H4 (cell line): ENCODE measurements at regions not wholly inside any gene's neighbourhood (a gene's known extent, or its start where the extent isn't known, plus 50 kb on each side); places are given as distances from the start of the nearest gene placed in this dataset.
"Not testable (repeated sequence)": the region's sequence is repeated elsewhere in the genome, so short reads cannot be mapped to it uniquely, and the experiment has no call there.

Experiments
- DNase-seq: peaks from one replicate; pipeline ENCODE4 v3.0.0-alpha.2; 2015; ENCODE audit warnings: low spot score

DNA sequence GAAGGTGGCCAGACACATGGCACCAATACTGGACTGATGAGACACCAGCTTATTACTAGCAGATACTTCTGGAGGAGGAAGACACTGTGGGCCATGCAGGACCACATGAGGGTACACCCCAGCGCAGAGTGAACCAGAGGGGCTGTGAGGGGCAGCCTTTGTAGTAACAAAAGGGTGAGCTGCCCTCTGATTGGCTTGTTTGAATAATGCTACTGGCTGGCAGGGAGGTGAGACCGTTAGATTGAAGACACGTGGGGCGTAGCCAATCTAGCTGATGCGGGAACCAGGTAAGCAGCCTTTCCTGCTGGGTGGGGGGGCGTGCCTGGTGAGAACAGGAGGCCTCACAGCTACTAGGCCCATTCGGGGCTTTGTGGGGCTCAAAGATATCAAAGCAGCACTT, 102.8 kb upstream of the SEC14L1 start:
- DNase-seq, result no peak

DNA sequence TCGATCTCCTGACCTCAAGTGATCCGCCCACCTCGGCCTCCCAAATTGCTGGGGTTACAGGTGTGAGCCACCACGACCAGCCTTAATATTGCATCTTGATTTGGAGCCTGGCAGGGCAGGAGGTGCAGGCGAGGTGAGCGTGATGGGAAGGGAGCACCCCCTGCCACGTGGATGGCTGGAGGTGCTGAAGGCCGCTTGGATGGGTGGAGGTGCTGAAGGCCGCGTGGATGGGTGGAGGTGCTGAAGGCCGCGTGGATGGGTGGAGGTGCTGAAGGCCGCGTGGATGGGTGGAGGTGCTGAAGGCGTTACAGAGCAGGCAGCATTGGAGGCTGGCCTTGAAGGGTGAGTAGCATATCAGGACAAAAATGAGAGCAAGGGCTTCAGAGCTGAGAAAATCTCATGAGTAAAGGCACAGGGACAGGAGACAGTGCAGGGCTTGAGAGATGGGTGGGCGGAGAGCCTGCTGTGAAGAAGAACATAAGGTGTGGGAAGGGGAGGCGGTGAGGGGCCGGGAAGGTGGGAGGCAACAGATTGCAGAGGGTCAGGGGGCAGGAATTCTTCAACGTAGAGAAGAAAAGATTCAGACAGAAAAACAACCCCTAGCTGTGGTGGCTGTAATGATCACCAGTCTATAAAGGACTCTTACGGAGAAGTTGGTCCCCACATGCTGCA, 101.7 kb upstream of the SEC14L1 start:
- DNase-seq, result no peak

DNA sequence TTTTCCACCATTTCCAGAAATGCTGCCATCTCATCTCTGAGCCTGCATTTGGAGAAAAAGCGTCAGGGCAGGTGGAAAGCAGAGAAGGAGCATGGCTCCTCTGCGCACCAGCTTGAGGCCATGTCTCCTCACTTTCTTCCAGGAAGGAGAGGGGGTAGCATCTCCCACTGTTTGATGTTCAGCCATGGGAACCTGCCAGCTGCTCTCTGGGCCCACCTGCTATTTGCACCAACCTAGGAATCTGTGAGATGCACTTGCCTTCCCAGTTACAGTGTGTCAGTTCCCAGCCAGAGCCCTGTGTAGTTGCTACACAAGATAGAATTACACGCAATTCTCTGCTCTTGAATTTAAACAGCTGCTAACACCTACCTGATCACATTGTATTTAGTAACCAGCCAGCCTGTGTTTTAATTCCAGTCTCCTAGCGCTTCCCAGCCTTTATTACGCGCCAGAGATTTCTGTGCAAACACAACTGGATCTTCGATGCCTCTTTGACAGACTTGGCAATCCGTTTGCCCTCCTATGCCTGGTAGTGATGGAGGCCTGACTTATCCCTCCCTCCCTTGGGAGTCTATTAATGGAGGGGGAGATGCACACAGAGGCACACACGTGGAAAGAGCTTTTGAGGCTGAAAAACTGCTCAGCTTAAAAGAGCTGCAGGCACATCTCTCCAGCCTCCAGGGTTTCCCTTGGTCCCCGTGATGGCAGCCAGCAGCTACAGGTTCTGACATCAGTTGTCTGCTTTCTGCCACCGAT, 98.1 kb upstream of the SEC14L1 start:
- DNase-seq, result no peak

DNA sequence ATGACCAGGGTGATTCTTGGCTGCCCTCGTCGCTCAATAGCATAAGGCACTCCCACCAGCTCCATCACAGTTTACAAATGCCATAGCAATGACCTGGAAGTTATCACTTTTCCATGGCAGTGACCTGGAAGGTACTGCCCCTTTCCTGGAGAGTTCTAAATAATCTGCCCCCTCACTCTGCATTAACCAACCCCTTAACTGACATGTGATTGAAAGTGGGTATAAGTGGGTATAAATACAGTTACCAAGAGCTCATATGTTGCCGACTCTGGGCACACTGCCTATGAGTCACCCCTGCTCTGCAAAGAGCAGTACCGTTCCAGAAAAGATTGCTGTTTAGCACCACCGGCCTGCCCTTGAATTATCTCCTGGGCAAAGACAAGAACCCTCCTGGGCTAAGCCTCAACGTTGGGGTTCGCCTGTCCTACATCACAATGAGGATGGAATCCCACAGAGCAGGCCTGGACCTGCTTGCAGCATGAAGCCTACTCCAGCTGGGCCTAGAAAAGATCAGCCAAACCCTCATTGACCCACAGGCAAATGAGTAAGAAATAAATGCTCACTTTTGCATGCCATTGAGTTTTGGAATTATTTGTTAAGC, 95.2 kb upstream of the SEC14L1 start:
- DNase-seq, result peak; percentile 56

DNA sequence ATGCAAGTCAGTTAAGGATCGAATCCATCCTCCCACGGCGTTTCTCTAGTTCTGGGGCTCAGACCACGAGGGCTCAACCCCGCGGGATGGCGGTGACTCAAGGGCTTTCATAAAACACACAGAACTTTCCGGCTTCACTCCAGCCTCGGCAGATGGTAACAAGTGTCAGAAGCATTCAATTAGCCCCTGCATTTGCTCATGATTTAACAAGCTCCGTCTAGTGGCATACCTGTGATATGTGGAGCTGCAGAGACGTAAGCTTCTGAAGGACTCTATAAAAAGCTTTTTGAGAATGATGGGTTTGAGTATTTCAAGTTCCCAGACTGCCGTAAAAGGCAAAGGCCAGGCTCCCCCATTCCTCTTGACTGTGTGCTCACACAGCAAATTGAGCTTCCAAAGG, 91.3 kb upstream of the SEC14L1 start:
- no peak for DNase-seq

DNA sequence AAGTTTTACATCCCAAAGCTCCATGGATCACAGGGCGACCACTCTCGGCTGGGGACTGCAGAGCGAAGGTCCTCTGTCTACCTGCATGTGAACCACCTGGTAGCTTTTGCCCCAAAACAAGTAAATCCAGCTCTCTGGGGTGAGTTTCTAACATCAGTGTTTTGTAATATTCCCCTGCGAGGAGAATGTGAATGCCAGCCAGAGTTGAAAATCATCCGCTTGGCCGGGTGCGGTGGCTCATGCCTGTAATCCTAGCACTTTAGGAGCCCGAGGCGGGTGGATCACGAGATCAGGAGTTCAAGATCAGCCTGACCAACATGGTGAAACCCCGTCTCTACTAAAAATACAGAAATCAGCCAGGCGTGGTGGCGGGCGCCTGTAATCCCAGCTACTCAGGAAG, 89.9 kb upstream of the SEC14L1 start:
- not testable (repeated sequence) for DNase-seq

DNA sequence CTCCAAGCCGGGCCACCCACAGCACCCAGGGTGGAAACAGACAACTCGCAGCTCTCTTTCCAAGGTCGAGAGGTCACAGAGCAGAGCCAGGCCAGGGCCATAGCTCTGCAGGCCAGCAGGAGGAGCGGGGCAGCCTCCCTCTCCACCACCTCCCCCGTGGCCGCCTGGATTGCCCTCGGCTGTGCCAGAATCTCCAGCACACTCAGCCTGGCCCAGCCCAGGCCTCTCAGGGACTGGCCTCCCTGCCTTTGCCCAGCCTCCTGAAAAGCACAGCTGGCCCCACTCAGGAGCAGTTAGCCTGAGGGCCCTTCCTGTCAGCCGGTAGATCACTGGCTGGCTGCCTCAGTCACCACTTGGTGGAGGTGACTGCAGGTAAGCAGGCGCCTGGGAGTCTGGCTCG, 85.8 kb upstream of the SEC14L1 start:
- DNase-seq, result no peak

DNA sequence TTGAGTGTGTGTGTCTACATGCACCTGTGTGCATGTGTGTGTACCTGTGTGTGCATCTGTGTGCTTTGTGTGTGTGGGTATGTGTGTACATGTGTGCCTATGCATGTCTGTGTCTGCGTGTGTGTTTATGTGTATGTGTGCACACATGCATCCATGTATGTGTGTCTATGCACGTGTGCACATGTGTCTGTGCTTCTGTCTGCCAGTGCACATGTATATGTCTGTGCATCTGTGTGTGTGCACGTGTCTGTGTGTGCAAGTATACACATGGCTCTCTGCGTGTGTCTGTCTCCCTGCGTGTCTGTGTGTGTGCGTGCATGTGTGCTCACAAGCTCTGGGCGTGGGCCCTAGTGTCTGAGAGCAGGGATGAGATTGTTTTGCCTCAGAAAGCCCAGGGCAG, 85.3 kb upstream of the SEC14L1 start:
- no peak for DNase-seq

DNA sequence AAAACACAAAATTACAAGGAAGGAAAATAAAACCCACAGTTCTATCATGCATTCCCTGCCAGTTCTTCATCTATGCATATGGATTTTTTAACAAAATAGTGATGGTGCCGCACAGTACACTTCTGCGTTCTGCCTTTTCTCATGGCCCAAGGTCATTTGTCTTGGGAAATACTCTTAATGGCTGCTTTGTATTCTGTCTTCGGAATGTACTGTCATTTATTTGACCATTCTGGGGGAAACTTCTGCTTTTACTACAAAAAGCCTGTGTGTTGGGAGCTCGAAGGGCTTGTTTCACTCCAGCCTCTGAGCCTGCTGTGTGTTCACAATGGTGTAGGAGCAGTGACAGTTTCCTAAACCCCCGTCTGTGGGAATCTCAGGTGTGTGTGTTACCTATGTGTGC, 82.8 kb upstream of the SEC14L1 start:
- no peak for DNase-seq

DNA sequence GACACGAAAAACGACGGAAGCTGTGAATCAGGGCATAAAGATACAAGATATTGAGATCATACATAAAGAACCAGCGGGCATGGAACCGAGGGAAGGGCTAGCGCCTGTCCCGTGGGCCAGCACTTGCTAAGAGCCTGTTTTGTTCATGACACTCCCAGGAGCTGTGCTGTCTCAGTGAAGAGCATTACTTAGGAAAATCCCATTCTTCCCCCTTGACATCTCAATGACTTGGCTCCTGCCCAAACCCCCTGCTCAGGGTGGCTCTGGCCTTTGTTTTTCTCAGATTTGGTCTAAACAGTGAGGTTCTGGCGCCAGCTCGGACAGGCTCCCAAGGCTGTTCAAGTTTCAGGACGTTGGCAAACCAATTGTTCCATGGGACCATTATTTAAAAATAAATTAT, 79.1 kb upstream of the SEC14L1 start:
- no peak for DNase-seq

DNA sequence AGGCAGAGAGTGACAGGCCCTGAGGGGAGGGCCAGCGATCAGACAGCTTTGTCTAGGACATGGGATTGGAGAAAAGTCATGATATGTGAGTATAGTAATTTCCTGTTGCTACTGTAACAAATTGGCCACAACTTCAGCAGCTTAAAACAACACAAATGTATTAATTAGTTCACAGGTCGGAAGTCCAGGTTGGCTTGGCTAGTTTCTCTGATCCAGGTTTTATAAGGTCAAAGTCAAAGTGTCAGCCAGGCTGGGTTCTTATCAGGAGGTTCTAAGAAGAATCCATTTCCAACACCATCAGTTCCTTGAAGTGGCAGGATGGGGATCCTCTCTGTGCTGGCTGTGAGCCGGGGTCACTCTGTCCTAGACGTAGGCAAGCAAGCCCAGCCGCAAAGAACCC, 76.2 kb upstream of the SEC14L1 start:
- DNase-seq, result no peak

DNA sequence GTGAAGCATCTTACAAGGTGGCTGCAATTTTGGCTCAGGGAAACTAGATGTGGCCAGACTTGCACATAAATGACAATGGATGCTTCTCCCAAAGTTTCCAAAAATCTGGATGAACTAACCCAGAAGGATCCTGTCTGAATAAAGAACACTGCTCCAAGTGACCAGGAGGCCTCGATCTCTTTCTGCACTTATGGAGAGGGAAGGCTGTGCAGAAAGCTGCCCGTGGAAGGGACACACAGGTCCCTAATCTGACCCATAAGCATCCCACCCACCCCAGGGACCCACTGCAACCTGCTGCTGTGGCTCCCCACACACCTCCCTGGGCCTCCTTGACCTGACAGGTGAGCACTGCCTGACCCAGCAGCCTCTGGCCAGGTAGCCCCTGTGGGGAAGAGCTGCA, 74.6 kb upstream of the SEC14L1 start:
- DNase-seq, result no peak

DNA sequence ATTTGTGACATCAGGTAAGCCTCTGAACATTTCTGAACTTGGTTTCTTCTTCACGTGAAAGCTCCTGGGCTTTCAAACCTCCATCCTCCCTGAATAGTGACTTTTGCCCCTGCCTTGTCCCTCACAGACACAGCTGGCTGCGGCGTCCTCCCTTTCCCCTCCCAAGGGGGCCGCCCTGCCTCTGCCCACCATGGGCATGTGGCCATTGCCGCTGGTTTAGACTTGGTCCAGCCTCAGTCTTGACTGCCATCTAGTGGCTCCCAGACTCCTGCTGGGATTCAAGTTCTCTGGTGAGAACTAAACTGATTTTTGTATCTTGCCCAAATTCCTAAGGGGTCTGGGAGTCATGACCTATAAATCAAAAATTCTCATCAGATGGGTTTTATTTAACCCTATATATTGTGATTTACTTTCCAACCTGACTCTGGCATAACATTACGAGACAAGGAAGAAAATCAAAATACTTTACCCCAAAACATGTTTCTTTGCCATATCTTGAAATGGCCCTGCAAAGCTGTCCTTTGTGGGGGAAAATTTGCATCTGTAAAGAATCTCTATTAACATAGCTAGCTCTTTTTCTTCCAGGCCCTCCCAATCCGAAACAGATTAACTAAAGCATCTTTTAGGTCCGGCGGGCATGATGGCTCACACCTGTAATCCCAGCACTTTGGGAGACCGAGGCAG, 73.9 kb upstream of the SEC14L1 start:
- DNase-seq, result peak; percentile 72

DNA sequence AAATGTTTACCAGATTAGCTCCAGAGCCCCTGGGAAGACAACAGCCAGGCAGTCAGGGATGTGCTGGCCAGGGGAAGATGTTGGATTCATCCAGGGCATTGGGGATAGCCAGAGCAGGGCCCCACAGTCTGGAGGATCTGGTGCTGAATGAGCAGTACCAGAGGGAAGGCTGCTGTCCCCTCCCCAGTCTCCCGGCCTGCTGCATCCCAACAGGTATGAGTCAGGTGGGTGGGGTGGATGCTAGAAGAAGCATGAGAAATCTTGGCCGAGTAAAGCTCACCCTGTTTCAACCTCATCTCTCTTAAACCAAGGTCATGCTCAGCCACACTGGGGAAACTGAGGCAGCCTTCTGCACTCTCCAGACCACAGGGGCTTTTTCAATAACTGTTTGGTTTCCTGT, 71.9 kb upstream of the SEC14L1 start:
- DNase-seq, result no peak

DNA sequence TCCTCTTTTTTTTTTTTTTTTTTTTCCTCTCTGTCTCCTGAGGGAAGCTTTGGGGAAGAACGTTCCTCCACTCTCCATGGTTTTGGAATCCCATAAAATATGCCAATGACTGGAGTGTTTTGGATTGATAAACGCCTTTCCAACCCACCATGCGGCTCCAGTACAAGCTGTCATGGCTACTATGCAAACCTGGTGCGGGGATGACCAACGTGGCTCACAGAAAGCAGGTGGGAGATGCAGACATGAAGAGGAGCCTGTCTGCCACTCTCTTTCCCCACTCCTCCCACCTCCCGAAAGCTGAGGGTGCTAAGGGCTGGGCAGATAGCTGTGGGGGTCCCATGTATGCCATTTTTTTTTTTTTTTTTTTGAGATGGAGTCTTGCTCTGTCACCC, 69.9 kb upstream of the SEC14L1 start:
- DNase-seq, result no peak

DNA sequence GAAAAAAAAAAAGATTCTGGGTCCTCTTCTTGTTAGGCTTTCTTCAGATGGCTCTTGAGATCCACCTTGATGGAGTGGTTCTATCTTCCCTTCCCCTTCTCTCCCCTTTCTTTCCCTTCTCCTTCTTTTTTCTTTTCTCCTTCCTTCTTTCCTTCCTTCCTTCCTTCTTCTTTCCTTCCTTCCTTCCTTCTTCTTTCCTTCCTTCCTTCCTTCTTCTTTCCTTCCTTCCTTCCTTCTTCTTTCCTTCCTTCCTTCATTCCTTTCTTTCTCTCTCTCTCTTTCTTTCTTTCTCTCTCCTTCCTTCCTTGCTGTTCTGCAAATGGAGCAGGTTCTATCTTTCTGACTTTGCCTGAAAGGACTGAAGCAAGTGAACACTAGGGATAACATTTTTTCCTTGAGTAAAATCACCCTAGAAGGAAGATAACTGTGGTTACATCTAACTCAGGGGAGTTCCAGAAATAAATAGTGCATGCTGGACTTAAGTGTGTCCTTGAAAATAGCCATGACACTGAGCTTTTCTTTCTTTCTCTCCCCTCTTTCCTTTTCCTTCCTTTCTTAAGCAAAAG, 68.8 kb upstream of the SEC14L1 start:
- no peak for DNase-seq

DNA sequence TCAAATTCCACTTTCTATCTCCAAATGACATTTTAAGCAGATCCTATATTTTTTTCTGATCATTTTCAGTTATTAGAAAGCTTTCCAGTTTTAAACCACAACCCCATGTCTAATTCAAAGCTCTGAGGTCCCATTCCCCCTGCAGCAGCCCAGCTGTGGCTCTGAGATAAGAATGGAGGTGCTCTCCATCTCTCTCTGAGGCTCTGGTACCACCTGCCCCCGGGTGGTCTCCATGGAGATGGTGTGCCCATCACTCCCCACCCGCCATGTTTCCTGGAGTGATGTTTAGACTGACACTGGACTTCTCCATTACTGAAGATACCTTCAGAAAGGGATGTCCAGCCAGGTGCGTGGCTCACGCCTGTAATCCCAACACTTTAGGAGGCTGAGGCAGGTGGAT, 68.1 kb upstream of the SEC14L1 start:
- DNase-seq, result no peak

DNA sequence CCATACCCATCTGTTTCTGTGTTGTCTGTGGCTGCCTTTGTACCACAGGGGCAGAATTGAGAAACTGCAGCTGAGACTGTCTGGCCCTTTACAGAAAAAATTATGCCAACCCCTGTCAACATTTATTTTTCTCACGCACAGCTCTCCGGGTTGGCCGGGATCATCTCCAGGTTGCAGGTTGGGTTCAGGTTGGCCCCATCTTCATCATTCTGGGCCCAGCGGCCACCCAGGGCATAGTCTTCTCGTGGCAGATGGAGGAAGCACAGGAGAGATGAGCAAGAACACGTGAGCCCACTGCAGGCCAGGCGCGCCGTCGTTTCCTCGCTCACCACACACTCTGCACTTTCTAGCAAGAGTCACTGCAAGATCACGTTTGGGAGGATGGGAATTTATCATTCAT, 66.1 kb upstream of the SEC14L1 start:
- DNase-seq, result no peak

DNA sequence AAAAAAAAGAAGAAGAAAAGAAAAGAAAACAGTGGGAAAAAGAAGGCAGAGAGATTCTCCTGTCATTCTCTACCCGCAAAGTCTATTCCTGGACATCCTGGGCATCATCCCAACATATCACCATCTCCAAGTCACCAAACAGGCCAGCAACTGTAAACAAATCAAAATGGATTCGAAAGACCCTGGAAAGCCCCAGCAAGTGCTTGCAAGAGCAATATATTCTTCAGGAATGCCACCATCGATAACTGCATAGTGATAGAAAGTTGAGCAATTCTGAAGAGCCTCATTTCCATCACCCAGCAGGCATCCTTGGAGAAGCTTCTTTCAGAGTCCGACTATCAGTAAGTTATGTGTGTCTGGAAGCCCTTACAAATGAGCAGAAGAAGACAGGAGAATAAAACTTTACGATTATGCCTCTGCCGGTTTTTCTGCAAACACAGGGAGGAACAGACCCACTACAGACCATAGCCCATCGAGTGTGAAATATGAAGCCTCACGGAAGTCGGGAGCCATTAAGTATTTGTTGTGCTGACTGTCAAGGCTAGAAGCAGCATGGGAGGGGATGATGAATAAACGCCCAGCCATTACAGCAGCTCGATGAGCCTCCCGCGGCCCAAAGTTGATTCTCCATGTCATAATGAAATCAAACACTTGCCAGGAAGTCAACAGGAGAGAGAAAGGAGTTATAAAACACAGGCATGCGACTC, 64.5 kb upstream of the SEC14L1 start:
- no peak for DNase-seq

DNA sequence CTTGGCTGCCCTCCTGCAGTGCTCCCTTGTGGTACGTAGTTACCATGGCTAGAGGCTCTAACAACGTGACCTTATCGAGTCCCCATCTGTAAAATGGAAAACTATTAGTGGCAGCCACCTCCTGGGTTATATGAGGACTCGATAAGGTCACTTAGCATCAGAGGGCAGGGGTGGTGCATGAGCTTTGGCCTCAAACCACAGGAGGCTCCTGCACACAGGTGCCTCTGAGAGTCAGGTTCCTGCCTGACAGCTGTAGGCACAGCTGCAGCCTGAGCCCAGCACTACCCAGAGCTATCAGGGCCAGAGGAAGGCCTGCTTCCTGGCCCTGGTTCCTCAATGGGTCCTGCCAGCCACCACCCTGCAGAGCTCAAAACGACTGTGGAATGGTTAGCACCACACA, 57.2 kb upstream of the SEC14L1 start:
- no peak for DNase-seq

DNA sequence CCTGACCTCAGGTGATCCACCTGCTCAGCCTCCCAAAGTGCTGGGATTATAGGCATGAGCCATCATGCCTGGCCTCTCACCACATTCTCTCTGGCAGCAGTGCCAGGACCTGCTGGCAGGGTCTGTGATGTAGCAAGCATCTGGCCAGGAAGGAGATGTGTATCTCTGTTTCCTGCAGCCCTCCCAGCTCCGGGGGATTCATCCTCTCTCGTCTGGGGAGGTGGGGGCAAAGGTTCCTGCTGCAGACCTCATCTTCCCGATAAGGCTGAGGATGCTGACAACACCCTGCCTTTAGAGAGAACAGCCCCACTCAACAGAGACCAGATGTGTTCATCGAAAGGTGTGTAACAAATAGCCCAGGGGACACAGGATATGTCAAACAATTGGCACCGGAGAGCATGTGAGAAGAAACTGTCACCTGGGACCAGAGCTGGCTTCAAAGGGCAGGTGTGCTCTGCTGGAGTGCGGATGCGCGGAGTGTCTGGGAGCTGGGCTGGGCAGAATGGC, 54.8 kb upstream of the SEC14L1 start:
- DNase-seq, result no peak
